HG03378 (cell line): ENCODE measurements at regions not wholly inside any gene's neighbourhood (a gene's known extent, or its start where the extent isn't known, plus 50 kb on each side); places are given as distances from the start of the nearest gene placed in this dataset.

Source experiments
- ATAC-seq: cut with Tn5 transposase; IDR thresholded peaks from one replicate; pipeline ENCODE4 v1.9.1; 2021; ENCODE audit warnings: mild to moderate bottlenecking, moderate library complexity; ENCODE audit not compliant: unreplicated experiment

- ATAC-seq = no peak
Observed at GRCh38 chr2:5502385-5502784, 189.8 kb upstream of the SOX11 start.

DNA sequence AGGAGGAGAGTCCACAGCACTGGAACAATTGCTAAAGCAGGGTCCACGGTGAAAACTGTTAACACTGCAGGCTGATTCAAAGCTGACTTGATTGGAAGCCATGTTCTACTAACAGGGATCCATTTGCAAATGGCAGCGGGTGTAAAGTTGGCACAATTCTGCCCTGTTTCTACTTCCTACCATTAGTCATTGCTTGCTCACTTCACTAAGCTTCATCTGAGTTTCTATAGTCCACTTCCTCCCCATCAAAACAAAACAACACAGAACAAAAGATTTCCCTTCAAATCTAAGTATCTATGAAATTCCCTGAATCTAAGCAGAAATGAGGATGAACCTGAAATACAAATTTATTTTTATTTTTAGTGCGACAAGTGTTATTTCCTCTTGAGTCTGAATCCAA is 187.4 kb upstream of the SOX11 start:
- no peak for ATAC-seq

DNA sequence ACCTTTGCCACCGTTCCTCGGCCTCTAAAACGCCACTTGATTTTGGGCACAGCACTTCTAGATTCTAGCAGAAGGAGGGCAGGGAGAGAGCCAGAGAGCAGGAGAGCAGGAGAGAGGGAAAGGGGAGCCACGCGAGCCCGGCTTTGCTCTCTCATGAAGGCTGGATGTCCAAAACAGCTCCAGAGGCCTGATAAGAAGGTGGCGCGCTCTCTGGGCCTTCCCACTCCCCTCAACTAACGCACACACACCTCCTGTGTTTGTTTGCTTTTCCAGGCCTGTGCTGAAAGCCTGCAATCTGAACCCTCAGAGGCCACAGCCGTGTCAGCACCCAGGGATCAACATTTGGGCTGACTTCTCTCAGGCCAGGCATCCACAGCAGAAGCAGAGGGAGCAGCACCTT is 184.8 kb upstream of the SOX11 start:
- ATAC-seq = no peak

DNA sequence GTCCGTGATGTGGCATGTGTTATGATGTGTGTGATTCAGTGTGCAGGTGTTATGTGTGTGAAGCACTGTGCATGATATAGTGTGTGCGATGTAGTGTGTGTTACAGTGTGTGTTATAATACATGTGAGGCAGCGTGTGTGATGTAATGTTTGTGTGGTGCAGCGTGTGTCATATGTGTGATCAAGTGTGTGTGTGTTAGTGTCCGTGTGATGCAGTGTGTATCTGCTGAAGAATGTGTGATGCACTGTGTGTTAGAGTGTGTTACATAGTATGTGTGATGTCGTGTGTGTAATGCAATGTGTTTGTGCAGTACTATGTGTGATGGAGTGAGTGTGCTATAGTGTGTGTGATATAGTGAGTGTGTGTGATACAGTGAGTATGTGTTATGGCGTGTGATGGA is 182.8 kb upstream of the SOX11 start:
- no peak for ATAC-seq

- ATAC-seq = no peak
Observed at GRCh38 chr2:5510082-5510481, 182.1 kb upstream of the SOX11 start.

GRCh38 chr2:5515693-5516092 is 176.5 kb upstream of the SOX11 start:
- ATAC-seq = no peak

DNA sequence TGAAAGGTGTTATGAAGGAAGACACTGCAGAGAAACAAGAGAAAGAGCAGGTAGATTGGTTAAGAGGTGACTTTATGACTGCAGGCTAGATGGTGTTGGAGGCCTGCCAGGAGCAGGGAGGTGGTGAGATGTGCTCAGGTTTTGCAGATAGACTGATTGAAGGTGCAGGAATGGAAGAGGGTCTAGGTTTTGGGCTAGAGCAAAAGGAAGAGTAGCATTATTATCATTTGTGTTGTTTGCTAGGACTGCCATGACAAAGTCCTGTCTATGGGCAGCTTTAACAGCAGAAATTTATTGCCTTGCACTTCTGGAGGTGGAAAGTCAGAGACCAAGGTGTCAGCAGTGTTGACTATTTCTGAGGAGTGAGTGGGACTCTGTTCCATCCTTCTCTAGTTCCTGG is 172.9 kb upstream of the SOX11 start:
- no peak for ATAC-seq

GRCh38 chr2:5520463-5520972 is 171.7 kb upstream of the SOX11 start:
- ATAC-seq = no peak

GRCh38 chr2:5521461-5521860 is 170.7 kb upstream of the SOX11 start:
- ATAC-seq = no peak

- no peak for ATAC-seq
Observed at GRCh38 chr2:5524551-5524950, 167.6 kb upstream of the SOX11 start.

DNA sequence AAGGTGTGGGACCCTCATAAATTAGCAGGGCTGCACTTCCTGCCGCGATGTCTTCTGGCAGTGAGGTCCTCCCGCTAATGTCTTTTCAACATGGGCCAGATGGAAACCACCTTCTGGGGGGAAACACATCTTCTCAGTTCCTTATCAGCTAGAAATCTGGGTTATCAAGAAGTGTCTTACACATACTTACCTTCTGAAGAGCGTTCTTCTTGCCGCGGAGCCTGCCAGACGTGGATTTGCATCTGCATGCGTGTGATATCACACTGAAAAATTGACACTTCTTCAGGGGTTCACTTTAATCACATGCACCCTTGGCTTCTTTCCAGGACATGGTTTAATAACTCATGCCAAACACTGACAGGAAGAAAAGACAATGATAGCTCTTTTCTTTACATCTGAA is 163.5 kb upstream of the SOX11 start:
- ATAC-seq = no peak

- ATAC-seq = no peak
Observed at GRCh38 chr2:5530011-5530696, 162.0 kb upstream of the SOX11 start.

- no peak for ATAC-seq
Observed at GRCh38 chr2:5535301-5535700, 156.9 kb upstream of the SOX11 start.

DNA sequence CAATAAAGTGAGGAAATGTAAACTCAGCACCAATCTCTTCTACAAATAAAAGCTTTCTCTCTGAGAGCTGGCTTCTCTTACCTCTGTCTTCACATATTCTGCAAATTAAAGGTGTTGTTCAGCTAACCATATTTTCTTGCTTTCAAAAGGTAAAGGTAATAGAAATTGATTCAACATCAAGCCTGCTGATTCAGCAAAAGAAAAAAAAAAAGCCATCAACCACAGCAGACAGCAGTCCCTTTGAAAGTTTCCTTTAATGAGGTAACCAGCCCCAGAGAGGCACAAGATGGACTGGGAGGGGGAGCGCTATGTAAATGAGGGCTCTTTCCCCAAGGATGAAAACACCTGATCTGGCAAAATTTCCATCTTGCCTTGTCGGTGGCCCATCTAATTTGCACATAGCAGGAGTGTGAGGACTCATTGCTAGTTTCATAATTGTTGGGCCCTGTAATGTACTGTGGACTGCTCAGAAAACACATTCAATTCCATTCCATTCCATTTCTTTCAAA is 154.9 kb upstream of the SOX11 start:
- ATAC-seq = no peak

- ATAC-seq = no peak
Observed at GRCh38 chr2:5538313-5538712, 153.9 kb upstream of the SOX11 start.

GRCh38 chr2:5538772-5539171 is 153.4 kb upstream of the SOX11 start:
- ATAC-seq = no peak

DNA sequence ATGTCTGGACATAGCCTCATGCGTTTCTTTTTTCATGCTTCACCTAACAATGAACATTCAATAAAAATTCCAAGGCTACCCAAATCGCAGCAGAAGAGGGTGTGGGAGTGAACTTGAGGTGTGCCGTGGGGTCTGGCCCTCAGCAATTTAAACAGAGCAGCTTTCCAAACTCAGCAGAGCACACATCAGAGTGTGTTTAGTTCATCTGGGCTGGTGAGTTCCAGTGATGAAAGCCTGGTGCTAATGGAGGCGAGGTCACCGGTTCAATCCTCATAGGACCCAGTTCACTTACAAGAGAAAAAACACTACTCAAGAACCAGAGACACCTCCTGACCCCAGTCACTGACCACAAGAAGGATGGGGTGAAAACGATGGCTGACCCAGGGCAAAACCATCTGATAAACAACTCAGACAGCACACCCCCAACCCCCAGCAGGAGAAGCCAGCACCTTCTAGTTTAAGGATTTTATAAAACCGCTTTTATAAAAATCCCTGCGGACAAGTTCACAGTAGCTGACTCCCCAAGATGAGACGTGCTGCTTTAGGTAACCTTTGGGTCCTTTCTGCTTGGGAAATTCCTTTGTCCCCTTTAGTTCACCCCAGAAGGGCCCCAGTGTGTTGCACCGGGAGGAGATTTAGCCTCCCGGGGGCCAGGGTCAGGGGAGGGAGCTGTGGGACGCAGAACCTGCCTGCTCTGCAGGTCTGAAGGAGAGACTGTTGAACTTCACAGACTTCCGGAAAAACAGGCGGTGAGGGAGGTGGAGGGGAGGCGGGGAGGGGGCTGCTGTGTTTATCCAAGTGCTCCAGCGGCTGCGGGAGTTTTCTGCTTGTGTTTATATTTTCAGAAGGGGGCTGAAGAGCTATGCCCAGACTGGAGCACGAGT is 152.7 kb upstream of the SOX11 start:
- no peak for ATAC-seq

GRCh38 chr2:5540856-5541255 is 151.3 kb upstream of the SOX11 start:
- no peak for ATAC-seq

DNA sequence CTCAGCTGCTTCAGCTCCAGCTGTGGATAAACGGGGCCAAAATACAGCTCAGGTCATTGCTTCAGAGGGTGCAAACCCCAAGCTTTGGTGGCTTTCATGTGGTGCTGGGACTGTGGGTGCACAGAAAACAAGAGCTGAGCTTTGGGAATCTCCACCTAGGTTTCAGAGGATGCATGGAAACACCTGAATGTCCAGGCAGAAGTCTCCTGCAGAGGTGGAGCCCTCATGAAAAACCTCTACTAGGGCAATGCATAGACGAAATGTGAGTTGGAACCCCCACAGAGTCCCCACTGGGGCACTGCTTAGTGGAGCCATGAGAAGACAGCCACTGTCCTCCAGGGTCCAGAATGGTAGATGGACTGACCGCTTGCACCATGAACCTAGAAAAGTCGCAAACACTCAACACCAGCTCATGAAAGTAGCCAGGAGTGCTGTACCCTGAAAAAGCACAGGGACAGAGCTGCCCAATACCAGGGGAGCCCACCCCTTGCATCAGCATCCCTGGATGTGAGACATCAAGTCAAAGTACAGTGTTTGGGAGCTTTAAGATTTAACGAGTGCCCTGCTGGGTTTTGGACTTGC is 147.9 kb upstream of the SOX11 start:
- ATAC-seq = no peak

GRCh38 chr2:5546181-5546580 is 146.0 kb upstream of the SOX11 start:
- ATAC-seq = no peak

- ATAC-seq = no peak
Observed at GRCh38 chr2:5548991-5549715, 143.0 kb upstream of the SOX11 start.
